ENCODE measurements at regions not wholly inside any gene's neighbourhood (a gene's known extent, or its start where the extent isn't known, plus 50 kb on each side); places are given as distances from the start of the nearest gene placed in this dataset.

- no peak overlapping the region for H3K4me2 ChIP-seq (ENCODE audit: insufficient read depth in 1 of 2, low read depth in 2 of 2, low read length in 2 of 2)
Observed at GRCh38 chr7:124387056-124387455, 354.2 kb upstream of the TMEM229A start.

More at GRCh38 chr7:124387056-124387455, 354.2 kb upstream of the TMEM229A start:
- Histone ChIP-seq H3K9me3 (ENCODE audit: insufficient read depth in 2 of 2, low read depth in 1 of 2, low read length in 1 of 2) (no peaks in the 10 kb centered on the region), H2BK20ac (ENCODE audit: low read length) (no peak overlapping the region), H3K56ac (replicated peaks; ENCODE audit: insufficient read length, low read depth, low read length) (no peak overlapping the region), H3K27ac (ENCODE audit: low read depth, low read length) (no peak overlapping the region), H3K14ac (ENCODE audit: insufficient read length) (no peak overlapping the region), H3K27me3 (replicated peaks in 1 of 4; ENCODE audit: control insufficient read depth in 3 of 4, extremely low read depth in 1 of 4, insufficient read depth in 3 of 4, low read length in 3 of 4) (no peaks in the 10 kb centered on the region), H2AK5ac (ENCODE audit: low read depth, low read length) (no peak overlapping the region), H3K23me2 (ENCODE audit: low read depth, low read length) (no peaks in the 10 kb centered on the region), H3K4me1 (replicated peaks in 1 of 4; ENCODE audit: control insufficient read depth in 3 of 4, insufficient read depth in 4 of 4, low read length in 3 of 4) (no peaks in the 10 kb centered on the region), H3K4ac (replicated peaks; ENCODE audit: insufficient read length, low read depth, low read length) (no peak overlapping the region), H4K91ac (replicated peaks; ENCODE audit: insufficient read length, low read length) (no peak overlapping the region), H4K20me1 (replicated peaks in 1 of 2; ENCODE audit: control insufficient read depth in 1 of 2, insufficient read depth in 2 of 2, low read length in 2 of 2) (no peaks in the 10 kb centered on the region), H2AFZ (ENCODE audit: low read length) (no peak overlapping the region), H3K18ac (ENCODE audit: extremely low read depth, low read length) (no peak overlapping the region), H2BK12ac (ENCODE audit: low read depth, low read length) (no peak overlapping the region), H4K5ac (ENCODE audit: insufficient read length, low read depth, low read length) (no peak overlapping the region), H2BK5ac (ENCODE audit: low read depth, low read length) (no peak overlapping the region), H2BK15ac (ENCODE audit: low read length) (no peak overlapping the region), H3K79me2 (ENCODE audit: control insufficient read depth in 1 of 2, insufficient read depth in 2 of 2, low read length in 2 of 2) (no peaks in the 10 kb centered on the region), H3K9ac (replicated peaks in 1 of 4; ENCODE audit: extremely low read depth in 1 of 4, low read depth in 3 of 4, low read length in 3 of 4) (no peak overlapping the region), H2BK120ac (replicated peaks; ENCODE audit: low read depth, low read length) (no peak overlapping the region), H3K23ac (ENCODE audit: insufficient read length) (no peak overlapping the region), H3K79me1 (ENCODE audit: low read depth, low read length) (no peaks in the 10 kb centered on the region), H4K8ac (ENCODE audit: extremely low read depth, insufficient read depth, low read length) (no peak overlapping the region), H3K36me3 (ENCODE audit: control insufficient read depth in 2 of 4, insufficient read depth in 4 of 4, low read length in 3 of 4) (no peaks in the 10 kb centered on the region), H3K4me3 (ENCODE audit: extremely low read depth in 1 of 4, insufficient read depth in 2 of 4, low read depth in 3 of 4, low read length in 4 of 4) (no peak overlapping the region)
- TF ChIP-seq FOSL1 (IDR thresholded peaks at IDR 0.05; ENCODE audit: insufficient read depth, low read depth, low read length) (no peak), BACH1 (IDR thresholded peaks at IDR 0.05; ENCODE audit: low read length) (no peak), TCF12 (IDR thresholded peaks at IDR 0.05; ENCODE audit: low read depth, low read length) (no peak), RXRA (IDR thresholded peaks at IDR 0.05; ENCODE audit: insufficient read depth, low read depth, low read length) (no peak), RAD21 (IDR thresholded peaks at IDR 0.05 in 1 of 2, conservative IDR thresholded peaks at IDR 0.05 in 1 of 2; ENCODE audit: low read depth in 2 of 2, low read length in 2 of 2) (no peak), ZNF274 (IDR thresholded peaks at IDR 0.05; ENCODE audit: borderline replicate concordance, extremely low read depth, low read length) (no peak), BCL11A (IDR thresholded peaks at IDR 0.05; ENCODE audit: low read depth in 2 of 2, low read length in 2 of 2) (no peak), SUZ12 (IDR thresholded peaks at IDR 0.05; ENCODE audit: low read length) (no peak), SP2 (IDR thresholded peaks at IDR 0.05; ENCODE audit: low read length) (no peak), KDM4A (IDR thresholded peaks at IDR 0.05; ENCODE audit: low read depth, low read length, severe bottlenecking) (no peak), PHF8 (conservative IDR thresholded peaks at IDR 0.05; ENCODE audit: low read depth, low read length) (no peak), SP4 (IDR thresholded peaks at IDR 0.05; ENCODE audit: low read length) (no peak), TBP (IDR thresholded peaks at IDR 0.05; ENCODE audit: low read depth, low read length) (no peak), JUN (IDR thresholded peaks at IDR 0.05; ENCODE audit: low read depth, low read length) (no peak), NANOG (IDR thresholded peaks at IDR 0.05; ENCODE audit: insufficient read depth, low read depth, low read length, poor library complexity, severe bottlenecking) (no peak), GTF2F1 (IDR thresholded peaks at IDR 0.05; ENCODE audit: borderline replicate concordance, low read depth, low read length) (no peak)
- DNase-seq (ENCODE audit: low read depth in 1 of 2, low spot score in 2 of 2) (no peak), FAIRE-seq (no peak)
- WGBS, 2 experiments (ENCODE audit: extremely low coverage in 1 of 2, insufficient coverage in 1 of 2, insufficient read length in 1 of 2, insufficient replicate concordance in 2 of 2, low coverage in 1 of 2, low lambda C conversion rate in 2 of 2, missing lambda C conversion rate in 1 of 2) = 96% methylated on average over 4 of the region's 4 CpGs; no CpG with 5 or more reads in 1 of the 2 experiments
- ChIA-PET CTCF (ENCODE audit: partially characterized antibody) (no interaction called here), POLR2A (ENCODE audit: partially characterized antibody) (no interaction called here)
